ENCODE measurements at regions not wholly inside any gene's neighbourhood (a gene's known extent, or its start where the extent isn't known, plus 50 kb on each side); places are given as distances from the start of the nearest gene placed in this dataset.

DNA sequence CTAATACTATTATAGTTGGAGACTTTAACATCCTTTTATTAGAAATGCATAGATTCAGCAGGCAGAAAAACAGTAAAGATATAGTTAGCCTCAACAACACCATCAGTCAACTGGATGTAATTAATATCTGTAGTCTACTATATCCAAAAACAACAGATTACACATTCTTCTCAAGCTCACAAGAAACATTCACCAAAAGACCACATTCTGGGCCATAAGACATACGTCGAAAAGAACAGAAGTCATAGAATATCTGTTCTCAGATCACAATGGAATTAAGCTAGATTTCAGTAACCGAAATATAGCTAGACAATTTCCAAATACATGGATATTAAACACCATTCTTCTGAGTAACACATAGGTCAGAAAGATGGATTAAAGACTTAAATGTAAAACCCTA, 336.6 kb upstream of the RPS23 start:
- TF ChIP-seq, protein P1, sequence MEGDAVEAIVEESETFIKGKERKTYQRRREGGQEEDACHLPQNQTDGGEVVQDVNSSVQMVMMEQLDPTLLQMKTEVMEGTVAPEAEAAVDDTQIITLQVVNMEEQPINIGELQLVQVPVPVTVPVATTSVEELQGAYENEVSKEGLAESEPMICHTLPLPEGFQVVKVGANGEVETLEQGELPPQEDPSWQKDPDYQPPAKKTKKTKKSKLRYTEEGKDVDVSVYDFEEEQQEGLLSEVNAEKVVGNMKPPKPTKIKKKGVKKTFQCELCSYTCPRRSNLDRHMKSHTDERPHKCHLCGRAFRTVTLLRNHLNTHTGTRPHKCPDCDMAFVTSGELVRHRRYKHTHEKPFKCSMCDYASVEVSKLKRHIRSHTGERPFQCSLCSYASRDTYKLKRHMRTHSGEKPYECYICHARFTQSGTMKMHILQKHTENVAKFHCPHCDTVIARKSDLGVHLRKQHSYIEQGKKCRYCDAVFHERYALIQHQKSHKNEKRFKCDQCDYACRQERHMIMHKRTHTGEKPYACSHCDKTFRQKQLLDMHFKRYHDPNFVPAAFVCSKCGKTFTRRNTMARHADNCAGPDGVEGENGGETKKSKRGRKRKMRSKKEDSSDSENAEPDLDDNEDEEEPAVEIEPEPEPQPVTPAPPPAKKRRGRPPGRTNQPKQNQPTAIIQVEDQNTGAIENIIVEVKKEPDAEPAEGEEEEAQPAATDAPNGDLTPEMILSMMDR (IDR thresholded peaks at IDR 0.05; ENCODE audit: control extremely low read depth in 1 of 3, insufficient read depth in 1 of 3, low read depth in 1 of 3, low read length in 3 of 3): no peak
- TF ChIP-seq TAF1 (IDR thresholded peaks at IDR 0.05; ENCODE audit: low read depth, low read length) (no peak), POLR2A (IDR thresholded peaks at IDR 0.05; ENCODE audit: control extremely low read depth in 1 of 2, low read depth in 2 of 2, low read length in 2 of 2) (no peak), EP300 (IDR thresholded peaks at IDR 0.05; ENCODE audit: borderline replicate concordance in 1 of 2, low read depth in 2 of 2, low read length in 2 of 2) (no peak), ASH2L (IDR thresholded peaks at IDR 0.05; ENCODE audit: low read length) (no peak), GABPA (IDR thresholded peaks at IDR 0.05; ENCODE audit: borderline replicate concordance, insufficient read depth, low read length) (no peak), GTF2F1 (IDR thresholded peaks at IDR 0.05; ENCODE audit: borderline replicate concordance, low read depth, low read length) (no peak)
- TF ChIP-seq, protein P2, sequence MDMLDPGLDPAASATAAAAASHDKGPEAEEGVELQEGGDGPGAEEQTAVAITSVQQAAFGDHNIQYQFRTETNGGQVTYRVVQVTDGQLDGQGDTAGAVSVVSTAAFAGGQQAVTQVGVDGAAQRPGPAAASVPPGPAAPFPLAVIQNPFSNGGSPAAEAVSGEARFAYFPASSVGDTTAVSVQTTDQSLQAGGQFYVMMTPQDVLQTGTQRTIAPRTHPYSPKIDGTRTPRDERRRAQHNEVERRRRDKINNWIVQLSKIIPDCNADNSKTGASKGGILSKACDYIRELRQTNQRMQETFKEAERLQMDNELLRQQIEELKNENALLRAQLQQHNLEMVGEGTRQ (IDR thresholded peaks at IDR 0.05; ENCODE audit: low read length): no peak

Measured in H1 (cell line).